ENCODE measurements at regions not wholly inside any gene's neighbourhood (a gene's known extent, or its start where the extent isn't known, plus 50 kb on each side); places are given as distances from the start of the nearest gene placed in this dataset.

GRCh38 chr4:69025191-69025998, 70.9 kb upstream of the UGT2B7 start (continued):
- TF ChIP-seq ARID5B (CRISPR knock-in tag; IDR thresholded peaks at IDR 0.05) = peak; percentile 66
- TF ChIP-seq HINFP (CRISPR knock-in tag; IDR thresholded peaks at IDR 0.05; ENCODE audit: low read depth) = peak; percentile 66; the same call in 1 of the 2 replicates
- 0 out of 2 replicates have a peak, but pooled peaks have one; percentile 13 for TF ChIP-seq ZBTB46 (CRISPR knock-in tag; IDR thresholded peaks at IDR 0.05; ENCODE audit: borderline replicate concordance)
- no peak for TF ChIP-seq ZKSCAN8 (CRISPR knock-in tag; IDR thresholded peaks at IDR 0.05; ENCODE audit: borderline replicate concordance)
- no peak for TF ChIP-seq THAP11 (CRISPR knock-in tag; IDR thresholded peaks at IDR 0.05)
- peak; percentile 47 to 66; a peak in 2 of 4 replicates for TF ChIP-seq HMGXB4 (CRISPR knock-in tag; IDR thresholded peaks at IDR 0.05; ENCODE audit: borderline replicate concordance in 1 of 2, low read depth in 1 of 2)
- no peak for TF ChIP-seq ZNF597 (CRISPR knock-in tag; IDR thresholded peaks at IDR 0.05)
- 0 out of 2 replicates have a peak, but pooled peaks have one; percentile 39 for TF ChIP-seq SAFB2 (CRISPR knock-in tag; IDR thresholded peaks at IDR 0.05; ENCODE audit: borderline replicate concordance, low read depth)
- peak; percentile 45 for TF ChIP-seq ZNF687 (CRISPR knock-in tag; IDR thresholded peaks at IDR 0.05)
- TF ChIP-seq TBX2 (CRISPR knock-in tag; IDR thresholded peaks at IDR 0.05; ENCODE audit: borderline replicate concordance) = peak; percentile 46
- no peak for TF ChIP-seq SIN3B (IDR thresholded peaks at IDR 0.05; ENCODE audit: low read length)

Data from HepG2 (cell line).